ENCODE measurements at regions not wholly inside any gene's neighbourhood (a gene's known extent, or its start where the extent isn't known, plus 50 kb on each side); places are given as distances from the start of the nearest gene placed in this dataset.

GRCh38 chr11:25613865-25614264 is 718.1 kb upstream of the ANO3 start:
- no peaks in the 10 kb centered on the region for H3K27me3 ChIP-seq (ENCODE audit: control insufficient read depth, insufficient read depth, low read length)
- CTCF ChIA-PET, result no interaction called here
- no peak for TF ChIP-seq CTCF (IDR thresholded peaks at IDR 0.05; ENCODE audit: insufficient read depth, low read depth, low read length)
- no peaks in the 10 kb centered on the region for H3K36me3 ChIP-seq (ENCODE audit: control insufficient read depth, insufficient read depth, low read length)
- H3K4me3 ChIP-seq (ENCODE audit: low read depth, low read length), result no peak overlapping the region
- no peak for DNase-seq (ENCODE audit: low read depth)
- POLR2A ChIA-PET, result no interaction called here

GRCh38 chr11:25615069-25615468 is 716.9 kb upstream of the ANO3 start:
- no peaks in the 10 kb centered on the region for H3K36me3 ChIP-seq (ENCODE audit: control insufficient read depth, insufficient read depth, low read length)
- CTCF ChIA-PET, result no interaction called here
- H3K27me3 ChIP-seq (ENCODE audit: control insufficient read depth, insufficient read depth, low read length), result no peaks in the 10 kb centered on the region
- no peak overlapping the region for H3K4me3 ChIP-seq (ENCODE audit: low read depth, low read length)
- no peak for DNase-seq (ENCODE audit: low read depth)
- TF ChIP-seq CTCF (IDR thresholded peaks at IDR 0.05; ENCODE audit: insufficient read depth, low read depth, low read length), result no peak
- POLR2A ChIA-PET, result no interaction called here

DNA sequence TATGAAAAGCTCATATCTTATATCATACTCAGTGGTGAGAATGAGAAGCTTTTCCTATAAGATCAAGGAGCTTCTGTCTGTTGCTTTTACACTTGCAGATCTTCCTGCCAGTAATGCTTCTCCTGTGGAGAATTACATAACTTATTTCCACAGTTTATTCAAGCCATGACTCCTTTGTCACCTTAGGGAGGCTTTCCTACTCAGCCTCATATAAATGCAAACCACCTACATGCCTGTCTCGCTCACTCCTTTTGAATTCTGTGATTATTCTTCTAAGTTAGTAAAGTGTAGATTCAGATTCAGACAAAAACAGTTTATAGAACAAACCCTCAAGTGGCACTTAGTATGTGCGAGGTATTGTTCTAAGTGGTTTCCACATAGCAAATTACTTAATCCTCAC is 716.1 kb upstream of the ANO3 start:
- CTCF ChIA-PET, result no interaction called here
- TF ChIP-seq CTCF (IDR thresholded peaks at IDR 0.05; ENCODE audit: insufficient read depth, low read depth, low read length), result no peak
- DNase-seq (ENCODE audit: low read depth), result no peak
- no peaks in the 10 kb centered on the region for H3K27me3 ChIP-seq (ENCODE audit: control insufficient read depth, insufficient read depth, low read length)
- no peaks in the 10 kb centered on the region for H3K36me3 ChIP-seq (ENCODE audit: control insufficient read depth, insufficient read depth, low read length)
- H3K4me3 ChIP-seq (ENCODE audit: low read depth, low read length), result no peak overlapping the region
- POLR2A ChIA-PET, result no interaction called here

GRCh38 chr11:25625094-25625493 is 706.8 kb upstream of the ANO3 start:
- H3K4me3 ChIP-seq (ENCODE audit: low read depth, low read length), result no peak overlapping the region
- CTCF ChIA-PET, result no interaction called here
- TF ChIP-seq CTCF (IDR thresholded peaks at IDR 0.05; ENCODE audit: insufficient read depth, low read depth, low read length), result no peak
- no peak for DNase-seq (ENCODE audit: low read depth)
- POLR2A ChIA-PET, result no interaction called here
- H3K27me3 ChIP-seq (ENCODE audit: control insufficient read depth, insufficient read depth, low read length), result no peaks in the 10 kb centered on the region
- H3K36me3 ChIP-seq (ENCODE audit: control insufficient read depth, insufficient read depth, low read length), result no peaks in the 10 kb centered on the region

DNA sequence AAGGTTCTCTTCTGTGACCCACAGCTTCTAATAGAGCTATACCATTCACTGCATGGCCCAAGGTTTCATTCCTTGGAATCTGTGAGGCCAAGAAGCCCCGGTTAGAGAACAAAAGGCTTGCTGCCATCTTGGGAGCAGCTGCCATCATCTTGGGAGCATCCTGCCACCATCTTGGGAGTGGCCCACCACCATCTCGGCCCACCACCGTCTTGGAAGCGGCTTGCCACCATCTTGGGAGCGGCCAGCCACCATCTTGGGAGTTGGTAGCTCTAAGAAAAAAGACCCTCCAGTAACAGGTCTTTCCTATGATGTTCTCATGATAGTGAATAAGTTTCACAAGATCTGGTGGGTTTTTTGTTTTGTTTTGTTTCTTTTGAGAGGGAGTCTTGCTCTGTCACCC is 703.9 kb upstream of the ANO3 start:
- no peak for DNase-seq (ENCODE audit: low read depth)
- ChIA-PET CTCF (no interaction called here), POLR2A (no interaction called here)
- TF ChIP-seq CTCF (IDR thresholded peaks at IDR 0.05; ENCODE audit: insufficient read depth, low read depth, low read length), result no peak
- Histone ChIP-seq H3K36me3 (ENCODE audit: control insufficient read depth, insufficient read depth, low read length) (no peaks in the 10 kb centered on the region), H3K4me3 (ENCODE audit: low read depth, low read length) (no peak overlapping the region), H3K27me3 (ENCODE audit: control insufficient read depth, insufficient read depth, low read length) (no peaks in the 10 kb centered on the region)
